Bronchial epithelial cell (primary cell): ENCODE measurements at regions not wholly inside any gene's neighbourhood (a gene's known extent, or its start where the extent isn't known, plus 50 kb on each side); places are given as distances from the start of the nearest gene placed in this dataset.
"Not testable (repeated sequence)": the region's sequence is repeated elsewhere in the genome, so short reads cannot be mapped to it uniquely, and the experiment has no call there.

ENCODE experiments used
- DNase-seq: peaks from one replicate; pipeline ENCODE4 v3.0.0-alpha.2; 2010; ENCODE audit warnings: low read depth
- FAIRE-seq: peaks from 2 replicates; lab custom pipeline; 2011; peaks lifted over from hg19 to GRCh38; lab: Jason Lieb, UNC
- H3K27me3 ChIP-seq: 2 replicates; pipeline ENCODE4 v1.5.1; 2011; ENCODE audit warnings: low read length; ENCODE audit not compliant: control insufficient read depth, insufficient read depth
- H3K36me3 ChIP-seq: 2 replicates; pipeline ENCODE4 v1.5.1; 2011; ENCODE audit warnings: low read length; ENCODE audit not compliant: control insufficient read depth, insufficient read depth
- H3K4me3 ChIP-seq: 2 replicates; pipeline ENCODE4 v1.5.1; 2011; ENCODE audit warnings: mild to moderate bottlenecking, low read depth, low read length, control low read depth
- TF ChIP-seq, protein P1 (sequence below): IDR thresholded peaks from 2 replicates; pipeline ENCODE4 v1.5.1; 2011; ENCODE audit warnings: mild to moderate bottlenecking, moderate library complexity, low read length, control low read depth, inconsistent platforms; ENCODE audit not compliant: insufficient read depth, severe bottlenecking

DNA sequence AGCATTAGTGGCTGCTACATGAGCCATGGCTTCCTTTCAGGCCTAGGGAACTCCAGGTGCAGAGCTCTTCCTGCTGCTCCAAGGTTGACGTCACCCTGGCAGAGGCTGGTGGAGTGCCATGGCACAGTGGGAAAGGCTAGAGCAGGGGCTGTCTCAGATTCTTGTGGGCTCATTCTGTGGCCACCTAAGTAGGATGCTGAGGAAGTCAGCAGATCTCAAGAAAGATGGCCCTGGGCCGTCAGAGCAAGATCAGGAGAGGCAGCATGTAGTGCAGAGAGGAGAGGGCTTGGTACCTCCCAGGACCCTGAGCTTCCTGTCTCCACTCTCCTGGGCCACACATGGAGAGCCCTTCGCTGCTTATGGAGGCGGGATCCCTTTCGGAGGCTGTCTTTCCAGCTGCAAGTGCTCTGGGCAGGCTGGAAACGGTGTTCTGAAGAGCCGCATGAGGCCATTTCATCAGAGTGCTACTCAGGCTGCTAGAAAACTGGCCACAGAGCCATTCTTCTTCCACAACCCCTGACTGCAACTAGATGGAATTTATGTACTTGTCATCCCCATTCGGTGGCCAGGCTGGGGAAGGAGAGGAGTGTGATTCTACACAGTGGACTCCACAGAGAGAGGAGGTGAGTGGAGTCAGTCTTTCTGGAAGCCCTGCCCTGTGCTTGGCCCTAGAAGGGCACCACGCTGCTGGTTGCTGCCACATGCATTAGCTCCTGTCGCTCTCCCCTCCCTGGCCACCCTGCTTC lies 304.2 kb downstream of the RPS24 start:
- Histone ChIP-seq H3K36me3 (no peaks in the 10 kb centered on the region), H3K27me3 (peaks cover 5% of the 10 kb centered on the region), H3K4me3 (no peak overlapping the region)
- FAIRE-seq (no peak), DNase-seq (no peak)
- TF ChIP-seq, protein P1, sequence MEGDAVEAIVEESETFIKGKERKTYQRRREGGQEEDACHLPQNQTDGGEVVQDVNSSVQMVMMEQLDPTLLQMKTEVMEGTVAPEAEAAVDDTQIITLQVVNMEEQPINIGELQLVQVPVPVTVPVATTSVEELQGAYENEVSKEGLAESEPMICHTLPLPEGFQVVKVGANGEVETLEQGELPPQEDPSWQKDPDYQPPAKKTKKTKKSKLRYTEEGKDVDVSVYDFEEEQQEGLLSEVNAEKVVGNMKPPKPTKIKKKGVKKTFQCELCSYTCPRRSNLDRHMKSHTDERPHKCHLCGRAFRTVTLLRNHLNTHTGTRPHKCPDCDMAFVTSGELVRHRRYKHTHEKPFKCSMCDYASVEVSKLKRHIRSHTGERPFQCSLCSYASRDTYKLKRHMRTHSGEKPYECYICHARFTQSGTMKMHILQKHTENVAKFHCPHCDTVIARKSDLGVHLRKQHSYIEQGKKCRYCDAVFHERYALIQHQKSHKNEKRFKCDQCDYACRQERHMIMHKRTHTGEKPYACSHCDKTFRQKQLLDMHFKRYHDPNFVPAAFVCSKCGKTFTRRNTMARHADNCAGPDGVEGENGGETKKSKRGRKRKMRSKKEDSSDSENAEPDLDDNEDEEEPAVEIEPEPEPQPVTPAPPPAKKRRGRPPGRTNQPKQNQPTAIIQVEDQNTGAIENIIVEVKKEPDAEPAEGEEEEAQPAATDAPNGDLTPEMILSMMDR = no peak

DNA sequence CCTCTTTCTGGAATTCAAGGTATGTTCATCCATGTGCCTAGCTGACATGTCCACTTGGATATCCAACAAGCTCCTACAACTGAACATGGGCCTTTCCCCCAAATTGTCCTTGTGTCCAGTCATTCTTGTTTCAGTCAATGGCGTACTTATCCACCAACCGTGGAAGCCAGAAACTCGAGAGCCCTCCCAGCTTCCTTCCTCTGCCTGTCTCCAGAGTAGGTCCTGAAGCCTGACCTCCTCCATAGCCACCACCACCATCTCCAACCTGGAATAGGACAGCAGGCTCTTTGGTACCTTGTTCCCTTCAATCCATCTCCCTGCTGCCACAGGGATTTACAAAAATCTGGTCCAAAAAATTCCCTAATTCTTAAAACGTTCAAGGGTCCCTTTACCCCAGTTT lies 305.1 kb downstream of the RPS24 start:
- TF ChIP-seq, protein P1 = no peak
- Histone ChIP-seq H3K27me3 (peaks cover 5% of the 10 kb centered on the region), H3K36me3 (no peaks in the 10 kb centered on the region), H3K4me3 (no peak overlapping the region)
- DNase-seq = no peak
- peak; percentile 81 for FAIRE-seq

DNA sequence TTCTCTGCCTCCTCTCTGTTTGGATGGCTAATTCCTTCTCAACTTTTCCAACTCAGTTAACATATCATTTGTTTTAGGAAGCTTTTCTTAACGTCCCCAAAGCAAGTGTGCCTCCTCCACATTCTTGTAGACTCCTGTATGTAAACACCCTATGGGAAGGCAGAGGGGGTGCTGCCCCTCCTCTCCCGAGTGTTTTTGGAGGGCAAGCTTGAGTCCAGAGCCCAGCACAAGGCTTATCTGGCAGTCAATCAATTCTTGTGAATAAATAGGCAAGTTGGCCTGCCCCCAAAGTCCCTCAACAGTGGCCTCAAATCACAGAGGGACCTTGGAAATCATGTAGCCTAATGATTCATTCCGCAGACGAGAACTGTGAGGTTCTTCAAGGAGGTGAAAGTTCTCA lies 305.6 kb downstream of the RPS24 start:
- no peak for DNase-seq
- FAIRE-seq = no peak

DNA sequence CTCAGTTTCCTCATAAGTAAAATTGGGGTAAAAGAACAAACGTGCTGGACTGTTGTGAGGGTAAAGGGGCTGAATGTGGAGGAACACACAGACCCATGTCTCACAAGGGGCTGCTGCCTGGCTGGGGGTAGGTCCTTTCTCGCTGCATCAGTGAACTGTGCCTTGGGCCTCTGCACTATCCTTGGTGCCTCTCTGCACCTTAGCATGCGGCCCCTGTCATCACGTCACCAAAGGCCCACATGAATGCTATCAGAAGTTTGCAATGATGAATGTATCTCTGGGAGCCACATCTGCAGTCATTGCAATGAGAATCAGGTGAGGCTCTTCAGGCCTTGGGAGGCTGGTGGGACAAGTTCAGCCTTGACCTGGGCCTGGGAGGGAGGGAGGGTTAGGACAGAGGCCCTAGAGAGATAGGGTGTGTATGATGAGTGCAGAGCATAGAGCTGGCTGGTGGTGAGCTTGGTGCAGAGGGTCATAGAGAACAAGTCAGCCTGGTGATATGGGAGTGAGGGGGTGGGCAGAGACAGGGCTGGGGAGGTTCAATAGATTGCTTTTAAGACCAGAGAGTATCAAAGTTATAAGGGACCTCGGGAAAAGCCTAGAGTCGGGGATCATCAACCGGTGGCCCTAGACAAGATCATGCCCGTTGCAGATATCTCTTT lies 308.4 kb downstream of the RPS24 start:
- no peak overlapping the region for H3K4me3 ChIP-seq
- TF ChIP-seq, protein P1 = no peak
- H3K27me3 ChIP-seq = peaks cover 5% of the 10 kb centered on the region
- no peak for DNase-seq
- FAIRE-seq = peak; percentile 58
- H3K36me3 ChIP-seq = no peaks in the 10 kb centered on the region

More for the DNA sequence above, 305.6 kb downstream of the RPS24 start:
- Histone ChIP-seq H3K4me3 (no peak overlapping the region), H3K27me3 (peaks cover 5% of the 10 kb centered on the region), H3K36me3 (no peaks in the 10 kb centered on the region)
- TF ChIP-seq, protein P1 = no peak

DNA sequence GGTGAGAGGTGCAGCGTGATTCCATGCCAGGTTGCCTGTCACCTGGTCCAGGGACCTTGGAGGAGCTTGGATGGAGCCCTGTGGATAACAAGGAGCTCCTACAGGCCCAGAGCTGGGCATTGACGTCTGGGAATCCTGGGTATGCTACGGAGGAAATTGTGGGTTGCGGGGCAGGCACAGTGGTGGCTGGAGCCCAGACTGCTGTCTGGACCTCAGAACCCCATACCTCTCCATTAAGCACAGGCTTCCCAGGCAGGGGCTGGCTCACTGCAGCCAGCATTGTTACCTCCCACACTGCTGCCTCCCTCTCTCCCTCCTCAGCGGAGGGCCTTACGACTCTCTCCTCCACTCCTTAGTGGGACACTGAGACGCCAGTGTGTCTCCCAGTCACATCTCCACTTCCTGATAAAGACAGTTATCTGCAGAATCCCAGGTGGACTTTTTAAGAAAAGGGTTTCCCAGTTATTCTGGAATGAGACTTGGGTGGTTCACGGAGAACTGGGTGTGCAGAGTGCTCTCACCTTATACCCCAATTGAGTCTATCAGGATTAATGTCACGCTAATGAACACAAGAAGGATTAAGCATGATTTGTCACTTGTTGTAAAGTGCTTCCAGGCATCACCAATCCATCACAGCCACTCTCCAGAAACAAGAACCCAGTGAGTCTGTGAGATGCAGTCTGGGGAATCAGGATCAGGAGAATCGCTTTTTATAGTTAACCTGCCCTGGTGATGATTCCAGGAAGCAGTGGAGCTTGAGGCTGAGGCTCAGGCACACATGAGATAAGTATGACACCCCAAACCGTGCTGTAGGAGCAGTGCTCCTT lies 309.4 kb downstream of the RPS24 start:
- peaks cover 5% of the 10 kb centered on the region for H3K27me3 ChIP-seq
- DNase-seq (no peak), FAIRE-seq (no peak)
- no peaks in the 10 kb centered on the region for H3K36me3 ChIP-seq
- no peak overlapping the region for H3K4me3 ChIP-seq
- TF ChIP-seq, protein P1 = no peak

DNA sequence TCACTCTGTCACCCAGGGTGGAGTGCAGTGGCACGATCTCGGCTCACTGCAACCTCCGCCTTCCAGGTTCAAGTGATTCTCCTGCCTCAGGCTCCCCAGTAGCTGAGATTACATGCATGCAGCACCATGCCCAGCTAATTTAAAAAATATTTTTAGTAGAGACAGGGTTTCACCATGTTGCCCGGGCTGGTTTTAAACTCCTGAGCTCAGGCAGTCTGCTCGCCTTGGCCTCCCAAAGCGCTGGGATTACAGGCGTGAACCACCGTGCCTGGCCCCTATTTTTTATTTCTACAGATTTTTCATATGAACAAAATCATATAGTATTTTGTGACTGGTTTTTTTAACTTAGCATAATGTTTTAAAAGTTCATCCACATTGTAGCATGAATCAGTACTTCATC lies 310.6 kb downstream of the RPS24 start:
- not testable (repeated sequence) for H3K36me3 ChIP-seq, H3K27me3 ChIP-seq, H3K4me3 ChIP-seq, FAIRE-seq, DNase-seq

DNA sequence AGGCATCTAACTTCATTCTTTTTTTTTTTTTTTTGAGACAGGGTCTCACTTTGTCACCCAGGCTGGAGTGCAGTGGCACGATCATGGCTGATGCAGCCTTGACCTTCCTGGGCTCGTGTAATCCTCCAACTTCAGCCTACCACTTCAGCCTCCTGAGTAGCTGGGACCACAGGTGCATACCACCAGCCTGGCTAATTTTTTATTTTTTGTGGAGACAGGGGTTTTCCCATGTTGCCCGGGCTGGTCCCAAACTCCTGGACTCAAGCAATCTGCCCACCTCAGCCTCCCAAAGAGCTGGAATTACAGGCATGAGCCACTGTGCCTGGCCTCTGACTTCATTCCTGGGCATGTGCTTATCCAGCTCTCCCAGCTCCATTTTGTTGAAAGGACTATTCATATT lies 311.9 kb downstream of the RPS24 start:
- not testable (repeated sequence) for H3K27me3 ChIP-seq, DNase-seq, FAIRE-seq, H3K36me3 ChIP-seq, H3K4me3 ChIP-seq
